ENCODE measurements at regions not wholly inside any gene's neighbourhood (a gene's known extent, or its start where the extent isn't known, plus 50 kb on each side); places are given as distances from the start of the nearest gene placed in this dataset.

DNA sequence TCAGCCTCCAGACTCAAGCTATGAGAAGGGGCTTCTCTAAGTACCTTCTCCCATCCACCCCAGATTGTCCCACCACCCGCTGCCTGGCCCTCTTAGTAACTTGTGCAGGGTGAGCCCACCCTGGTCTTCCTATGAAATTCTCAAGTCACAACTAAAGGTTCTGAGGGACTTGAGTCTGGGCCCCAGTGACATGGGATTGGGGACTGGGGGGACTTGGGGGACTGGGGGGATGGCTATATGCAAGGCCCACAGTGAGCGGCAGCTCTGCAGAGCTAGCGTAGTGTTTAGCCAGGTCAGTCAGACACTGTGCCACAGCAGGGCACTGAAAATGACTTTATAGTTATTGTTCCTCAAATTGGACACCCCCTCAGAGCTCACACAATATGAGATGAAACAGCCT lies 622.3 kb upstream of the CADM1 start:
- H3K9ac ChIP-seq (ENCODE audit: low read depth in 1 of 2, low read length in 2 of 2) = no peak overlapping the region
- H3K36me3 ChIP-seq (ENCODE audit: control insufficient read depth in 4 of 4, insufficient read depth in 3 of 4, low read depth in 1 of 4, low read length in 3 of 4) = no peaks in the 10 kb centered on the region
- H3K9me3 ChIP-seq (ENCODE audit: control insufficient read depth in 4 of 4, low read length in 3 of 4) = no peaks in the 10 kb centered on the region
- TF ChIP-seq FOXA1 (IDR thresholded peaks at IDR 0.05) = no peak
- no peak for TF ChIP-seq FOXA2 (IDR thresholded peaks at IDR 0.05)
- no peak for TF ChIP-seq TAF1 (conservative IDR thresholded peaks at IDR 0.05)
- TF ChIP-seq, protein P1, sequence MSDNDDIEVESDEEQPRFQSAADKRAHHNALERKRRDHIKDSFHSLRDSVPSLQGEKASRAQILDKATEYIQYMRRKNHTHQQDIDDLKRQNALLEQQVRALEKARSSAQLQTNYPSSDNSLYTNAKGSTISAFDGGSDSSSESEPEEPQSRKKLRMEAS (IDR thresholded peaks at IDR 0.05) = no peak
- no peak for TF ChIP-seq GABPA (IDR thresholded peaks at IDR 0.05 in 1 of 2, conservative IDR thresholded peaks at IDR 0.05 in 1 of 2)
- TF ChIP-seq SP1 (IDR thresholded peaks at IDR 0.05) = no peak
- TF ChIP-seq, protein P2, sequence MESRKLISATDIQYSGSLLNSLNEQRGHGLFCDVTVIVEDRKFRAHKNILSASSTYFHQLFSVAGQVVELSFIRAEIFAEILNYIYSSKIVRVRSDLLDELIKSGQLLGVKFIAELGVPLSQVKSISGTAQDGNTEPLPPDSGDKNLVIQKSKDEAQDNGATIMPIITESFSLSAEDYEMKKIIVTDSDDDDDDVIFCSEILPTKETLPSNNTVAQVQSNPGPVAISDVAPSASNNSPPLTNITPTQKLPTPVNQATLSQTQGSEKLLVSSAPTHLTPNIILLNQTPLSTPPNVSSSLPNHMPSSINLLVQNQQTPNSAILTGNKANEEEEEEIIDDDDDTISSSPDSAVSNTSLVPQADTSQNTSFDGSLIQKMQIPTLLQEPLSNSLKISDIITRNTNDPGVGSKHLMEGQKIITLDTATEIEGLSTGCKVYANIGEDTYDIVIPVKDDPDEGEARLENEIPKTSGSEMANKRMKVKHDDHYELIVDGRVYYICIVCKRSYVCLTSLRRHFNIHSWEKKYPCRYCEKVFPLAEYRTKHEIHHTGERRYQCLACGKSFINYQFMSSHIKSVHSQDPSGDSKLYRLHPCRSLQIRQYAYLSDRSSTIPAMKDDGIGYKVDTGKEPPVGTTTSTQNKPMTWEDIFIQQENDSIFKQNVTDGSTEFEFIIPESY (IDR thresholded peaks at IDR 0.05) = no peak
- TF ChIP-seq, protein P3, sequence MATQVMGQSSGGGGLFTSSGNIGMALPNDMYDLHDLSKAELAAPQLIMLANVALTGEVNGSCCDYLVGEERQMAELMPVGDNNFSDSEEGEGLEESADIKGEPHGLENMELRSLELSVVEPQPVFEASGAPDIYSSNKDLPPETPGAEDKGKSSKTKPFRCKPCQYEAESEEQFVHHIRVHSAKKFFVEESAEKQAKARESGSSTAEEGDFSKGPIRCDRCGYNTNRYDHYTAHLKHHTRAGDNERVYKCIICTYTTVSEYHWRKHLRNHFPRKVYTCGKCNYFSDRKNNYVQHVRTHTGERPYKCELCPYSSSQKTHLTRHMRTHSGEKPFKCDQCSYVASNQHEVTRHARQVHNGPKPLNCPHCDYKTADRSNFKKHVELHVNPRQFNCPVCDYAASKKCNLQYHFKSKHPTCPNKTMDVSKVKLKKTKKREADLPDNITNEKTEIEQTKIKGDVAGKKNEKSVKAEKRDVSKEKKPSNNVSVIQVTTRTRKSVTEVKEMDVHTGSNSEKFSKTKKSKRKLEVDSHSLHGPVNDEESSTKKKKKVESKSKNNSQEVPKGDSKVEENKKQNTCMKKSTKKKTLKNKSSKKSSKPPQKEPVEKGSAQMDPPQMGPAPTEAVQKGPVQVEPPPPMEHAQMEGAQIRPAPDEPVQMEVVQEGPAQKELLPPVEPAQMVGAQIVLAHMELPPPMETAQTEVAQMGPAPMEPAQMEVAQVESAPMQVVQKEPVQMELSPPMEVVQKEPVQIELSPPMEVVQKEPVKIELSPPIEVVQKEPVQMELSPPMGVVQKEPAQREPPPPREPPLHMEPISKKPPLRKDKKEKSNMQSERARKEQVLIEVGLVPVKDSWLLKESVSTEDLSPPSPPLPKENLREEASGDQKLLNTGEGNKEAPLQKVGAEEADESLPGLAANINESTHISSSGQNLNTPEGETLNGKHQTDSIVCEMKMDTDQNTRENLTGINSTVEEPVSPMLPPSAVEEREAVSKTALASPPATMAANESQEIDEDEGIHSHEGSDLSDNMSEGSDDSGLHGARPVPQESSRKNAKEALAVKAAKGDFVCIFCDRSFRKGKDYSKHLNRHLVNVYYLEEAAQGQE (IDR thresholded peaks at IDR 0.05) = no peak
- TF ChIP-seq JUND (IDR thresholded peaks at IDR 0.05) = no peak
- TF ChIP-seq, protein P4, sequence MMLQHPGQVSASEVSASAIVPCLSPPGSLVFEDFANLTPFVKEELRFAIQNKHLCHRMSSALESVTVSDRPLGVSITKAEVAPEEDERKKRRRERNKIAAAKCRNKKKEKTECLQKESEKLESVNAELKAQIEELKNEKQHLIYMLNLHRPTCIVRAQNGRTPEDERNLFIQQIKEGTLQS (IDR thresholded peaks at IDR 0.05) = no peak
- no peak for TF ChIP-seq HNF4A (conservative IDR thresholded peaks at IDR 0.05)
- TF ChIP-seq HNF4G (IDR thresholded peaks at IDR 0.05) = no peak
- TF ChIP-seq, protein P5, sequence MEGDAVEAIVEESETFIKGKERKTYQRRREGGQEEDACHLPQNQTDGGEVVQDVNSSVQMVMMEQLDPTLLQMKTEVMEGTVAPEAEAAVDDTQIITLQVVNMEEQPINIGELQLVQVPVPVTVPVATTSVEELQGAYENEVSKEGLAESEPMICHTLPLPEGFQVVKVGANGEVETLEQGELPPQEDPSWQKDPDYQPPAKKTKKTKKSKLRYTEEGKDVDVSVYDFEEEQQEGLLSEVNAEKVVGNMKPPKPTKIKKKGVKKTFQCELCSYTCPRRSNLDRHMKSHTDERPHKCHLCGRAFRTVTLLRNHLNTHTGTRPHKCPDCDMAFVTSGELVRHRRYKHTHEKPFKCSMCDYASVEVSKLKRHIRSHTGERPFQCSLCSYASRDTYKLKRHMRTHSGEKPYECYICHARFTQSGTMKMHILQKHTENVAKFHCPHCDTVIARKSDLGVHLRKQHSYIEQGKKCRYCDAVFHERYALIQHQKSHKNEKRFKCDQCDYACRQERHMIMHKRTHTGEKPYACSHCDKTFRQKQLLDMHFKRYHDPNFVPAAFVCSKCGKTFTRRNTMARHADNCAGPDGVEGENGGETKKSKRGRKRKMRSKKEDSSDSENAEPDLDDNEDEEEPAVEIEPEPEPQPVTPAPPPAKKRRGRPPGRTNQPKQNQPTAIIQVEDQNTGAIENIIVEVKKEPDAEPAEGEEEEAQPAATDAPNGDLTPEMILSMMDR (IDR thresholded peaks at IDR 0.05; ENCODE audit: low read depth, low read length, missing input control) = no peak
- no peak overlapping the region for H3K27ac ChIP-seq (ENCODE audit: low read depth in 1 of 2, low read length in 2 of 2)
- no peaks in the 10 kb centered on the region for H3K27me3 ChIP-seq (ENCODE audit: control insufficient read depth in 4 of 4, insufficient read depth in 4 of 4, low read length in 3 of 4)
- H3K4me1 ChIP-seq (ENCODE audit: control insufficient read depth in 4 of 4, insufficient read depth in 4 of 4, low read length in 3 of 4) = no peaks in the 10 kb centered on the region
- DNase-seq (ENCODE audit: low spot score) = no peak
- H3K4me3 ChIP-seq (ENCODE audit: low read depth in 1 of 3, low read length in 3 of 3) = no peak overlapping the region
- 93% methylated on average over 3 of the region's 3 CpGs for WGBS

DNA sequence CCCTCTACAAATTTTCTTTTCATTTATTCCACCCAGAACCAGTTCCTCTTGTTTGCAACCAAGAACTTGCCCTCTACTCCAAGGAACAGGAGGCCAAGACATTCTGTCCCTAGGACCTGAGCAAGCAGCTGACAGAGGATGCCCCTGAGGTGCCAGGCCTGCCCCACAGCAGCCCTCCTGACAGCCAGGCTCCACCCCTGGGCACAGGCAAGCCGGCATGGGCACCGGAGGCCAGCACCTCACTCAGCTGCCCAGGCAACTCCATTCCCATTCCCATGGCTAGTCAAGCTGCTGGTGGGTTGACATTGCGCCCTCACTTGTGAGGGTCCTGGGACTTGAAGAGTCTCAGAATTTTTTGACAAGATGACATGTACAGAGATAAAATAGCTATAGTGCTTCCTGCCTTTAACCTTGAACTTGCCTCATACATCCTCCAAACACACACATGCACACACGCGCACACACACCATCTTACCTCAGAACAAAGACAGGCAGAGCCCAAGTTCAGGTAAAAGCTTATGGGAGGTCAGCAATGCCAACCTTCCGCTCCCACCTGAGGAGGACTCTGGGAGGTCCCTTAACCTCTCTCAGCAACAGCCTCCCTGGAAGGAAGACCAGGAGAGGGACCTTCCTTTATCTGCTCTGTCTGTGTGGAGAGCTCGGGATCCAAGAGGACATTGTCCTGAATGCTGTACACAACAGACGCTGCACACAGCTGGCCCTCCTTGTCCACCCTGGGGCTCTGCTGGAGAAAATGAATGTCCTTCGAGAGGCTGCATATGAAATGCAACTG lies 620.9 kb upstream of the CADM1 start:
- Histone ChIP-seq H3K36me3 (ENCODE audit: control insufficient read depth in 4 of 4, insufficient read depth in 3 of 4, low read depth in 1 of 4, low read length in 3 of 4) (no peaks in the 10 kb centered on the region), H3K4me1 (ENCODE audit: control insufficient read depth in 4 of 4, insufficient read depth in 4 of 4, low read length in 3 of 4) (no peaks in the 10 kb centered on the region), H3K27me3 (ENCODE audit: control insufficient read depth in 4 of 4, insufficient read depth in 4 of 4, low read length in 3 of 4) (no peaks in the 10 kb centered on the region), H3K9ac (ENCODE audit: low read depth in 1 of 2, low read length in 2 of 2) (no peak overlapping the region), H3K4me3 (ENCODE audit: low read depth in 1 of 3, low read length in 3 of 3) (no peak overlapping the region), H3K9me3 (ENCODE audit: control insufficient read depth in 4 of 4, low read length in 3 of 4) (no peaks in the 10 kb centered on the region), H3K27ac (ENCODE audit: low read depth in 1 of 2, low read length in 2 of 2) (no peak overlapping the region)
- DNase-seq (ENCODE audit: low spot score) = no peak
- WGBS = 86% methylated on average over 9 of the region's 9 CpGs
- no peak for TF ChIP-seq JUND (IDR thresholded peaks at IDR 0.05)
- TF ChIP-seq, protein P2 (IDR thresholded peaks at IDR 0.05) = no peak
- TF ChIP-seq, protein P1 (IDR thresholded peaks at IDR 0.05) = no peak
- no peak for TF ChIP-seq RXRA (IDR thresholded peaks at IDR 0.05)
- no peak for TF ChIP-seq NR2F2 (IDR thresholded peaks at IDR 0.05)
- TF ChIP-seq YY1 (IDR thresholded peaks at IDR 0.05) = no peak
- TF ChIP-seq, protein P3 (IDR thresholded peaks at IDR 0.05) = no peak
- TF ChIP-seq HNF4G (IDR thresholded peaks at IDR 0.05) = no peak
